ENCODE measurements at regions not wholly inside any gene's neighbourhood (a gene's known extent, or its start where the extent isn't known, plus 50 kb on each side); places are given as distances from the start of the nearest gene placed in this dataset.

DNA sequence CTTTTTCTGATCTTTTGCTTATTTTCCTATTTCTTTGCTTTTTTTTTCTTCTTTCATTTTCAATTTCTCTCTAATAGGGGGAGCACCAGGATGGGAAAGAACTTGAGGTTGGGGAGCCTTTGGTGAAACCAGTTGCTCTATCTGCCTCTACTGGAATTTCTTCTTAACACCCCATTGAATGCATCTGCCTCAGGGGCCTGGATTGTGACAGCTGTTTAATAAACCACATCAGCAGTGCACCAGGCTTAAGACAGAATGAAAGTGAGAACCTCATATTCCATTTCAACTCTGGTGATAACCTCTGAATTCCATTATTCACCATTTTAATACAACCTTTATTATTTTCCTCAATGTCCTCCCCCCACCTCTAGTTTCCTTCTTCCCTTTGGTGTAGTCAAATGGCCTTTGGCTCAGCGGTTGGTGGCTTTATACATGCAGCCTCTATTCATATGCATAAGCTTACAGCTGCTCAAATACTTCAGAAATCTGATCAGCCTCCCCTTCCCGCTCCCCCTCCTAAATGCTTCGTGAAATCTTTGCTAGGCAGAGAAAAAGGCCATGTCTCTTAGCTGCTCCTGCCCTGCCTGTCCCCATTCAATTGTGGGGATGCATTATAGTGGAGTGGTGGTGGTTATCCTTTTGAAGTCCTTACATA is 537.3 kb upstream of the PLXNA2 start:
- DNase-seq, result no peak
- Mint-ChIP-seq H3K27me3 (ENCODE audit: unreplicated experiment) (peaks cover 2% of the 10 kb centered on the region), H3K27ac (ENCODE audit: unreplicated experiment) (no peak overlapping the region), H3K9me3 (ENCODE audit: unreplicated experiment) (peaks cover 2% of the 10 kb centered on the region), H3K36me3 (ENCODE audit: unreplicated experiment) (no peaks in the 10 kb centered on the region), H3K4me3 (ENCODE audit: unreplicated experiment) (no peak overlapping the region), H3K4me1 (ENCODE audit: low read depth, unreplicated experiment) (no peaks in the 10 kb centered on the region)
- TF ChIP-seq, protein P1, sequence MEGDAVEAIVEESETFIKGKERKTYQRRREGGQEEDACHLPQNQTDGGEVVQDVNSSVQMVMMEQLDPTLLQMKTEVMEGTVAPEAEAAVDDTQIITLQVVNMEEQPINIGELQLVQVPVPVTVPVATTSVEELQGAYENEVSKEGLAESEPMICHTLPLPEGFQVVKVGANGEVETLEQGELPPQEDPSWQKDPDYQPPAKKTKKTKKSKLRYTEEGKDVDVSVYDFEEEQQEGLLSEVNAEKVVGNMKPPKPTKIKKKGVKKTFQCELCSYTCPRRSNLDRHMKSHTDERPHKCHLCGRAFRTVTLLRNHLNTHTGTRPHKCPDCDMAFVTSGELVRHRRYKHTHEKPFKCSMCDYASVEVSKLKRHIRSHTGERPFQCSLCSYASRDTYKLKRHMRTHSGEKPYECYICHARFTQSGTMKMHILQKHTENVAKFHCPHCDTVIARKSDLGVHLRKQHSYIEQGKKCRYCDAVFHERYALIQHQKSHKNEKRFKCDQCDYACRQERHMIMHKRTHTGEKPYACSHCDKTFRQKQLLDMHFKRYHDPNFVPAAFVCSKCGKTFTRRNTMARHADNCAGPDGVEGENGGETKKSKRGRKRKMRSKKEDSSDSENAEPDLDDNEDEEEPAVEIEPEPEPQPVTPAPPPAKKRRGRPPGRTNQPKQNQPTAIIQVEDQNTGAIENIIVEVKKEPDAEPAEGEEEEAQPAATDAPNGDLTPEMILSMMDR (IDR thresholded peaks at IDR 0.05; ENCODE audit: partially characterized antibody, unreplicated experiment), result no peak

DNA sequence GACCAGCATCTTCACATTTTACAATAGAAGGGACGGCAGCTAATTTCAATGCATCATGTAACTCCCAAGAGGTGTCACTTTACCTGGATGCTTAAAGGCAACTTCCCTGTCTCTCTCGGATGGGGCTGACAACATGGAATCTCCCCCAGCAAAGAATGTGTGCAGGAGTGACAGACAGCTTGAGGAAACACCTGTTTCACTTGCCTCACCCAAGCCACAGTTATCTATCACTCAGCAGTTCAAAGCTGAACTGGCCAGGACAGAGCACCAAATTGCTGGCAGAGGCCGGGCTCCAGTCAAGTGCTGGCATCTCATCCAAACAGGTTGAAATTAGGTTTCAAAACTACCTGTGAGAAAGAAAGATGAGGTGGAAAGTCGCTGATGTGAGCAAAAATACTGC is 538.0 kb upstream of the PLXNA2 start:
- H3K4me3 Mint-ChIP-seq (ENCODE audit: unreplicated experiment), result no peak overlapping the region
- TF ChIP-seq, protein P1 (IDR thresholded peaks at IDR 0.05; ENCODE audit: partially characterized antibody, unreplicated experiment), result no peak
- no peak for DNase-seq
- H3K9me3 Mint-ChIP-seq (ENCODE audit: unreplicated experiment), result peaks cover 3% of the 10 kb centered on the region
- H3K4me1 Mint-ChIP-seq (ENCODE audit: low read depth, unreplicated experiment), result no peaks in the 10 kb centered on the region
- H3K27ac Mint-ChIP-seq (ENCODE audit: unreplicated experiment), result no peak overlapping the region
- H3K27me3 Mint-ChIP-seq (ENCODE audit: unreplicated experiment), result no peaks in the 10 kb centered on the region
- no peaks in the 10 kb centered on the region for H3K36me3 Mint-ChIP-seq (ENCODE audit: unreplicated experiment)

DNA sequence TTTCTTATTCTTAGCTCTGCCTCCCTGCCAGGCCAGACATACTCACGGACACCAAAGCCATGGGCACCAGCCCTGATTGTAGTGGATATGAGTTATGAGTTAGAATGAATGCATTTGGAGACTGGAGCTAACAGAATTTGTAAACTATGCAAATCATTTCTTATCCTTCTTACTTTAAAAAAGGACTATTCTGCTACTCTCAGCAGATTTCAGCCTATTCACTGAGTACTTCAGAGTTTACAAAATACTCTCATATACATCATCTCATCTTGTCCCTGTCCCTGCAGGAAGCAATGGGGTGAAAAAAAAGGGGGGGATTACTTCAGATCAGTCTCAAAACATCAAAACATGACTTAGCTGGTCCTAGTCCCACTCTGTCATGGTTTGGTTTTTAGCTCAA is 541.4 kb upstream of the PLXNA2 start:
- Mint-ChIP-seq H3K27ac (ENCODE audit: unreplicated experiment) (no peak overlapping the region), H3K4me3 (ENCODE audit: unreplicated experiment) (no peak overlapping the region), H3K27me3 (ENCODE audit: unreplicated experiment) (no peaks in the 10 kb centered on the region), H3K36me3 (ENCODE audit: unreplicated experiment) (no peaks in the 10 kb centered on the region), H3K9me3 (ENCODE audit: unreplicated experiment) (peaks cover 4% of the 10 kb centered on the region), H3K4me1 (ENCODE audit: low read depth, unreplicated experiment) (no peaks in the 10 kb centered on the region)
- TF ChIP-seq, protein P1 (IDR thresholded peaks at IDR 0.05; ENCODE audit: partially characterized antibody, unreplicated experiment), result no peak
- no peak for DNase-seq

DNA sequence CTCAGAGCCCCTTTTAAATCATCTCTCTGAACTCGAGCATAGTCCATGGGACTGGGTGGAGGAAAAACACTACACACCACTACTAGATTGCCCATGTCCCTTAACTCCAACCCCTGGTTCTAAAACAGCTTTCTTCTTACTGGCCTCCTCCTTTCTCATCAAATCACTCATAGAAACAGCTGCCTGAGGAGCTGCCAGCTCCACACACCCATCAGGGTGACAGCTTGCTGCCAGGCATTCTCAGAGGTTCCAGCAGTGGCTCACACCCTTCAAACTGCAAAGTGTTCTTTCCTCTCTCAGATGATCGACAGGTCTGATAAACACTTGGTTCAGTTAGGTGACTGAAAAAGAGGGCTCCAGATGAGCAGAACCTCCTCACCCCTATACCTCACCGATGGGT is 543.0 kb upstream of the PLXNA2 start:
- Mint-ChIP-seq H3K4me1 (ENCODE audit: low read depth, unreplicated experiment) (no peaks in the 10 kb centered on the region), H3K4me3 (ENCODE audit: unreplicated experiment) (no peak overlapping the region), H3K27me3 (ENCODE audit: unreplicated experiment) (no peaks in the 10 kb centered on the region), H3K9me3 (ENCODE audit: unreplicated experiment) (peaks cover 4% of the 10 kb centered on the region), H3K36me3 (ENCODE audit: unreplicated experiment) (no peaks in the 10 kb centered on the region), H3K27ac (ENCODE audit: unreplicated experiment) (no peak overlapping the region)
- DNase-seq, result no peak
- TF ChIP-seq, protein P1 (IDR thresholded peaks at IDR 0.05; ENCODE audit: partially characterized antibody, unreplicated experiment), result no peak

DNA sequence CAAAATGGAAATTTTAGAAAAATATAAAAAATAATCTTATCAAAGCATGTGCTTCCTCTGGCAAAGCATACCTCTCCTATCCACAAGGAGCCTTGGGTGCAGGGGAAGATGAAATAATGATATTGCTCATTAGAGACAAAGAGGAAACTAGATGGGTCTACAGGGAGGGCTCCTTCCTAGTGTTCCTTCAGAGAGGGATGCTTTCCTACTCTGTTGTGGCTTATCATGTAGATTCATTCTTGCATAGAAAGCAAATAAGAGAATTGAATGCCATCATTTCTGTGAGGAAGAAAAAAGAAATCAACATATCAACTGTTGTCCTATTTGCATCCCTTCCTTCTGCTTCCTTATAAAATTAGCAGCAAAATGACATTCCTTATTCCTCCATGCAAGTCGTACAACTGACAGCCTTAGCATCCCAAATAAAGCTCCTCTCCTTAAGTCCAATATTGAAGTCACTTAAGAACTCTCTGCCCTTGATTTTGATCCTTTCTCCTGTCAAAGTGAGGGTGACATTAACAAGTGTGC is 543.9 kb upstream of the PLXNA2 start:
- H3K4me3 Mint-ChIP-seq (ENCODE audit: unreplicated experiment), result no peak overlapping the region
- TF ChIP-seq, protein P1 (IDR thresholded peaks at IDR 0.05; ENCODE audit: partially characterized antibody, unreplicated experiment), result no peak
- DNase-seq, result no peak
- H3K36me3 Mint-ChIP-seq (ENCODE audit: unreplicated experiment), result no peaks in the 10 kb centered on the region
- H3K9me3 Mint-ChIP-seq (ENCODE audit: unreplicated experiment), result peaks cover 4% of the 10 kb centered on the region
- no peak overlapping the region for H3K27ac Mint-ChIP-seq (ENCODE audit: unreplicated experiment)
- H3K27me3 Mint-ChIP-seq (ENCODE audit: unreplicated experiment), result no peaks in the 10 kb centered on the region
- H3K4me1 Mint-ChIP-seq (ENCODE audit: low read depth, unreplicated experiment), result no peaks in the 10 kb centered on the region
